Limb (tissue), 2 donors: ENCODE measurements at regions not wholly inside any gene's neighbourhood (a gene's known extent, or its start where the extent isn't known, plus 50 kb on each side); places are given as distances from the start of the nearest gene placed in this dataset.

Source experiments
- DNase-seq, 2 donors: peaks; one replicate each; pipeline ENCODE4 v3.0.0-alpha.2; 2016; ENCODE audit errors: extremely low spot score in 2 of 2

GRCh38 chr2:23268467-23269263, 116.3 kb upstream of the KLHL29 start:
- DNase-seq: no peak

- no peak for DNase-seq
These were observed 115.2 kb upstream of the KLHL29 start for GRCh38 chr2:23269747-23270146.

DNA sequence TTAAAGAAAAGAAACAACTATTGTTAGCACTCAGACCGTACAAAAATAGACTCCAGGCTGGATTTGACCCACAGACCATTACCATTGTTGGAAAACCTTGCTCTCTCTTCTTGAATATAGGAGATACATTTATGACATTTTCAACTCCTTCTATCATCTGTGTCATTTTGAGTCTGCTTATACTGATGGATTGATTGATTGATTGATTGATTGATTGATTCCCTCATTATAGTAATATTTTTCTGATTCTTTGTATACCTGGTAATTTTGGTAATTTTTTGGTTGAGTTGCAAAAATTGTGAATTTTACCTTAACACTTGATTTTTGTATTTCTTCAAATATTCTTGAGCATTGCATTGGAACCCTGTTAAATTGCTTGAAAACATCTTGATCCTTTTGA, 114.2 kb upstream of the KLHL29 start:
- DNase-seq: no peak

- no peak for DNase-seq
These were observed 113.7 kb upstream of the KLHL29 start for GRCh38 chr2:23271230-23271629.

- no peak for DNase-seq
These were observed 111.2 kb upstream of the KLHL29 start for GRCh38 chr2:23273786-23274185.

DNA sequence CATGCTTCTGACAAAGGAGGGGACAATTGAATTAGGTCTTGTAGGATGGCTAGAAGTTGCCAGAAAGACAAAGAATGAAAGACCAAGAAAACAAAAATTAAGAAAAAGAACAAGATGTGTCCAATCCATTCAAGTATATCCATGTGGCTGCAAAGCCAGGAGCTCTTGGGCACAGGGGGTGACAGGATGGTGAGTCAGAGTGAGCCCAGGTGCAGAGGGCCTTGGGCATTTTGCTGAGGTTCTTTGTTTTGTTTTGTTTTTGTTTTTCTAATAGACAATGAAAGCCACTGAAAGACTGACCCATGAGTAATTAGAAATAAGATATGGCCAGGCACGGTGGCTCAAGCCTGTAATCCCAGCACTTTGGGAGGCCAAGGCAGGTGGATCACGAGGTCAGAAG, 104.6 kb upstream of the KLHL29 start:
- no peak for DNase-seq

DNA sequence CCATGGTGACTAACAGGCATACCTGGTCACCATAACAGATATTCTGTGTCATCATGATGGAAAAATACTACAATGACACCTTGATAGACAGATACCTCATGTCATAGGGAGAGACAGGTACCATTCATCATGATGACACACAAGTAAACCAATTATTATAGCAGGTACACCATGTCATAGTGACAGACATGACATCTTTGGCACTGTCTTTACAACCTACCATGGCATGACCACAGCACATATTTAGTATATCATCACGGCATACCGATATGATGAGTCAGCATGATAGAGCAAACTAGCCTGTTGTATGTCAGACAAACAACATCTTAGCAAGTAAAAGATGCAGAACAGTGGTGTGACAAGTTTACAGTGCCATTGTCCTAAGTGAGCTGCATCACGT, 101.3 kb upstream of the KLHL29 start:
- DNase-seq: no peak

DNA sequence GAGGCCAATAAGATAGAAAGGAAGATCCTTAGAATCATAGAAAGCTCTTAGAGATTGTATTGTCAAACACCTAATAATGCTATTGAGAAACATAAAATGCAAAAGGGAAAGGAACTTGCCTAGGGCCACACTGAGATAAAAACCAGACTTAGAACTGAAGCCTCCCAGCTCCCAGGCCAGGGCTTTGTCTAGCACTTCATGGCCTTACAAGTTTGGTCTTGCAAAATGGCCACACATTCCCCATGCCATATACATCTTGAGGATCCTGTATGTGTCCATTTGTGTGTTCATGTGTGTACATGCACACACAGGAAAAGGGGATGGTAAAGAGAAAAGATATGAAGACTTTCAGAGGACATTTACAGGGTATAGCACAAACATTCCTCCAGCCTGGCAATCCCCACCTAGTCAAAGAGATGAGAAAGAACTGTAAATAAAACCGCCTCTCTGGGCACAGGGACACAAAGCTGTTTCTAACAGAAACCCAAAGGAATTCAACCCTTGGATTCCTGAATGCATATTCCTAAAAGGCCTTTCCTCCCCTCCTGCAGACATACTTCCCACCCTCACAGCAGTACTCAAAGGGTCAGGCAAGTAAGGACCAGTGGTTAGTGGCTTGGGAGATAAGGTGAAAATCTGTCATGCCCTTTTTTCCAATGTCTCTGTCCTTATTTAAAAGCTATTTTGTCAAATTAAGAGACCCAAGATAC, 99.7 kb upstream of the KLHL29 start:
- no peak for DNase-seq

DNA sequence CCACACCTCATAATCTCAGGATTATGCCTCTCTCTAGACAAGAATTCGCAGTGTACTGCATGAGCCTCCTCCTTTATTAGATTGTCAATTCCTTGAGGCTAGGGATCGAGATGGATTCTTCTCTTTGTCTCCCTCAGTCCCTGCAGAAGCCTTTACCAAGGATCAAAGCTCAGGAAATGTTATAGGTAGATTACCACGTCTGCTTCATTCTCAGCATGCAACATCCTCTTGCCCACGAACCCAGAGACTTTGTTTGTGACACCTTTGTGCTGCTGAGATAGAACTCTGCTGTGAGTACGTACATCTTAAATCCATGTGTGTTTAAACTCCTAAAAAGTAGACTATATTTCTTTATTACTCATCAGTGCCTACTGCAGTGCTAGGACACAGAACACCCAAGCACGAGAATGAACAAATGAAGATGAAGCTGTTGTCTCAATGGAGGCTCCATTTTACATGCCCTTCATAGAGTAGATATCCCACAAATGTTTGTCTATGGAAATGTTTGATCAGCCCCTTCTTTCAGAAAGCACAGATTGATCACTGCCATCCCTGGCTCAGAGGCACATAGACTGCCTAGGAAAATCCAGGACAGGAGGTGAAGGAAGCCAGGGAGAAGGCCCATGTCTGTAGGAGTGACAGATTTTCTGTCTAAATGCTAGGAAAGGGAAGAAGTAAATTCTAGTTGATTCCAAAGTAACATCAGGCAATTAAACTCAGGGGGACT, 98.8 kb upstream of the KLHL29 start:
- DNase-seq: no peak

GRCh38 chr2:23286758-23287704, 97.9 kb upstream of the KLHL29 start:
- DNase-seq: peak; percentile 66 to 81

DNA sequence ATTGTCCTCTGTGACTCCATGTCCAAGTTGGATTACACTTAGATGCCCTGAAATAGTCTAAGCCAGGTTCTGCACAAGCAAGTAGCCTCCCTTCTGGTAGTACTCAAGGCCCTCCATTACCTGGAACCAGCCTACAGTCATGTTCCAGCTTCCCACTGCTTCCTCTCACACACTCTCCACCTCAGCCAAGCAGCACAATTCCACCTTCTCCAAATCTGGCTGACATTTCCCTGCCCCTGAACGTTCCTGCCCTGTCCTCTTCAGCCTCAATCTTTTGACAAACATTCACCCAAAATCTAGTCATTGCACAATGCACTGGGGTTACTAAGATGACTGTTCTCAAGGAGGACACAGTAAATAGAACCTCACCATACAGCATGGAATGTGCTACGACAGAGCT, 95.3 kb upstream of the KLHL29 start:
- DNase-seq: no peak

GRCh38 chr2:23291239-23291638, 93.7 kb upstream of the KLHL29 start:
- no peak for DNase-seq

DNA sequence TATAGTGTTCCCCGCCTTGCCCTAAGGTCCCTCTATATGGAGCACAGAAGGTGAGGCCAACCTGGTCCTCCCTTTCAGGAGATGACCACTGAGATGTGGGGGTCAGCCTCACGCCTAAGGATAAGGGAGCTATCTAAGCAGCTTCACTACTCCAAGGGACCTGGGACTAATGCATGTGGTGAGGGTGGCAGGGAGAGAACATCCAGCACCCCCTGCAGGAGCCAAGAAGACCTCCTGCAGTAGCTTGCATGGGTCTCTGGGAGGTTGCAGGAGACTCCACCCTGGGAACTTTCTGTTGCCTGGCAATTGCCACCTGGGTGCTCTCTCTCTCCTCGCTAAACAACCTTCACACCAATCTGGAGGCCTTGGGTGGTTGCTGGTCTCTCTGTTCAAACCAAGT, 93.0 kb upstream of the KLHL29 start:
- DNase-seq: no peak

DNA sequence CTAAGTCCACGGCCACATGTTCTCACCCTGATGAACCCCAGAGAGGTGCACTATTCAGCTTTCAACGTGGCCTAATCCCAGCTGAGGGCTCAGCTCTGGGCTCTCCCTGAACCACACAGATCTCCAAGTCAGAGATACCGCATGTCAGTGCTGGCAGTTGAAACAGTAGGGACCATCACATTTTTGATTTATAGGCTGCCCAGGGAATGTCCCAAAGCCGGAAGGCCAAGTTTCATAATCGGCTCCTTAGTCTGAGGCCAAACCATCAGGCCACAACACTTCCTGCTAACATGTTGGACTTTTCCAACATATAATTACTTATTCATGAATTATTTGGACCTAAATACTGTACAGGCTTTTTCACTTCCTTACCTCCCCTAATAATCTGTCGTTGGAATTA, 91.9 kb upstream of the KLHL29 start:
- DNase-seq: no peak

- no peak for DNase-seq
These were observed 91.2 kb upstream of the KLHL29 start for GRCh38 chr2:23293731-23294130.

DNA sequence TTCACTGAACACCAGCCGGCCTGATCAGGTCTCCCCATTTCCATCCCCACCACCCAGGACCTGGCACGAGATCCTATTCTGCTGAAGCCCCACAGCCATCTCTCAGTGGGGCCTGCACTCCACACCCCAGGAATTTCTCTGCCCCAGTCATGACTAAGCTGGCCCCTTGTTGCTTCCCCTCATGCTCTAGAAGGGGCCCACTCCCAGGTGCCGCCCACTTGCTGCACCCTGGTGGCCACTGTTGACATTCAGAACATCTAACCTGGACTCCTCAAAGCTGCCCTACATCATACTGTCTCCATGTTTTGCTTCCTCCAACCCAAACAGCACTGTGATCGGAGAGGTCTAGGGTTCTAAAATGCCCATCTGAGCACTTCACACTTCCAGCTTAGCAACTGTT, 90.7 kb upstream of the KLHL29 start:
- DNase-seq: no peak

GRCh38 chr2:23296691-23297090, 88.3 kb upstream of the KLHL29 start:
- no peak for DNase-seq

DNA sequence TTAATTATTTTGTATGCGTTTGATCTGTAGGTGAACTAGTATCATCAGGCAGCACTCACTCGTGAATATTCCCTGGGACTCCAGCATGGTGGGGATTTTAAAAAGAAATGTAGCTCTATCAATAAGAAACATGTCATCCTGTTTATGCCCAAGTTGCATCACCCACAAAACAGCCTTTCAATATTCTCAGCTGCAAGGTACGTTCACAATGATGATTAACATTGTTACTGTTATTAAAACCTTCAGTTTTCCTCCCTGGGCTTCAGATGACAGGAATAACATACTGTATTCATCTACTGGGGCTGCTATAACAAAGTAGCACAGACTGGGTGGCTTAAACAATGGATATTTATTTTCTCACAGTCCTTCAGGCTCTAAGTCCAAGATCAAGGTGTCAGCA, 87.9 kb upstream of the KLHL29 start:
- DNase-seq: no peak

- no peak for DNase-seq
These were observed 86.4 kb upstream of the KLHL29 start for GRCh38 chr2:23298551-23298950.

GRCh38 chr2:23299476-23300195, 85.3 kb upstream of the KLHL29 start:
- DNase-seq: no peak

DNA sequence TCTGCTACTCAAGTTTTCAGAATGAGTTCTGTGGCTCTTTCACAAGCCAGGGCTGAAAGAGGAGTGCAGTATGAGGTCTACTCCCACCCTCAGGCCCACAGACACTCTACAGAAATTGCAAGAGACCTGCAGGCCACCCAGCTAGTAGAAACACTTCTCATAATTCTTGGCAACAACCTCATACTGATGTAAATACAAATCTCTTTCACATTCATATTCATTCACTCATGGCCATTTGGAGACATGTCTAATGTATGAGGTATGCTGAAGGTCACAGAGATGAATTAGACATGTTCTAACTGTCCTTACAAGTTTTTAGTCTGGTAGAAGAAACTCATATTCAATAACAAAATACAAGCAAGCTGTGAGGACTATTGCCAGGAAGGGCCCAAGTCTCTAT, 83.8 kb upstream of the KLHL29 start:
- no peak for DNase-seq
